GM21515 (cell line): ENCODE measurements at regions not wholly inside any gene's neighbourhood (a gene's known extent, or its start where the extent isn't known, plus 50 kb on each side); places are given as distances from the start of the nearest gene placed in this dataset.
A peak's percentile ranks its signal among the peaks of the same experiment; 100 is the strongest.

ENCODE experiments used
- ATAC-seq: cut with Tn5 transposase; IDR thresholded peaks from one replicate; pipeline ENCODE4 v1.9.1; 2021; ENCODE audit not compliant: unreplicated experiment

GRCh38 chr2:56099963-56100362 is 83.8 kb upstream of the CCDC85A start:
- no peak for ATAC-seq

GRCh38 chr2:56100791-56101312 is 82.9 kb upstream of the CCDC85A start:
- no peak for ATAC-seq

DNA sequence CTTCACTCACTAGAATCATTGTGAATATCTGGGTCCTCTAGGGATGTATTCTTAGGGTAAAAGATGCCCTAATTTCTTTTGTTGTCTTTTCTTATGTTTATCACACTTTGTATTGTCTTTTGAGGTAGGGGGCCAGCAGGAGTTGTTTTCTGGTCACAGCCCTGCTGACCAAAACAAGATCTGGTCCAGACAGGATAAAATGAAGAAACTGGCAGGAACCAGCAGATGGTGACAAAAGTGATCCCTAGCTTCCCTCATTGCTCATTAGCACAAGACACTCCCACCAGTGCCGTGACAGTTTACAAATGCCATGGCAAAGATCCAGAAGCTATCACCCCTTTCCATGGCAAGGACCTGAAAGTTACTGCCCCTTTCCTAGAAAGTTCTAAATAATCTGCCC is 81.7 kb upstream of the CCDC85A start:
- ATAC-seq: no peak

DNA sequence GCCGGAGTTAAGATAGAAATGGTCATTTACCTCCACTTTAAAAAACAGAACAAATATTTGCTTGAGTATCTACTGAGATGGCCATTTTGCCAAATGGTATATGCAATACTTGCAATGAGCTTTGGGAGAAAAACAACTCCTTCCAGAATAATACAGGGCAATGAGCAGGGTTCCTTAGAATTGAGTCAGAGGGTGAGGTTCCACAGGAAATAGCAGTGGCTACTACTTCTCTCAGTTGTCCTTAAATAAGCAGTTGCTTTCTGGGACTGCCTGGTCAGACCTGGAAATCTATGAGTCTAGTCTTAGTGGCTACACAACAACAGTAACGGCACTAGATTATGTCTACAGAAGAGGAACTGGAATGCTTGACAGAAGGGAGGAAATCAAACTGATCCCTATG is 80.9 kb upstream of the CCDC85A start:
- no peak for ATAC-seq

DNA sequence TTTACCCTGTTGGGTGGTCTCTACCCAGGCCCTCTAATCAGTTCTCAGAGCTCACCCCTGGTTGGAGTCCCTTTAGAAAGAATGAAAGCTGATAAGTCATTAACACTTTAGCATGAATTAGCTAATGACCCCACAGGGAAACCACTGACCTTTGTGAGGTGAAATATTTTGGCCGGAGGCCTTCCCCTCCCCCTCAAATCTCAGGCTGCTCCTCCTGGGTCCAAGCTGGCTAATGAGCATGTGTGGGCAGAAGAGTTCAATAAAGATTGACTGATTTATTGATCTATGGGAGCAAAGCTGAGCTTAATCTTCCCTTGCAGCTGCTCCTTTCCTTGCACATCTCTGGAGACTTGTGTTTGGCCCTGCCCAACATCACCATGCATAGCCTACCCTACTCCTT is 78.8 kb upstream of the CCDC85A start:
- no peak for ATAC-seq

- ATAC-seq: no peak
These were observed 76.1 kb upstream of the CCDC85A start for GRCh38 chr2:56107502-56108220.

DNA sequence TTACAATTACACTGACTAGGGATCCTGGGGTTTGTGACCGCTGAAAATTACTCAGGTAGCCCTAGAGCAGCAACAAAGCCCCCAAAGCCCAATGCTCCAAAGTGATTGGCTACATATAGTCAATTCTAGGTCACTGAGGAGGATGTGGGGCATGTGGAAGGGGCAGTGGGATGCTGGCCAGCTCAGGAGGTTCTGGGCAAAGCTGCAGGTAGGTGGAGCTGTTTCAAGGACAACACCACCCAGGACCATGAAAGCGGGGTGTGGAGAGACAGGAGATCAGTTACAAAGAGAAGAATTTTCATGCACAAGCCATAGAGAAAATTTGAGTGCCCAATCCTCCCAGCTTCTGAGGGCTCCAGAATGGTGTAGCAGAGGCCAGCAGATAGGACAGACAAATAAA is 75.0 kb upstream of the CCDC85A start:
- ATAC-seq: no peak

DNA sequence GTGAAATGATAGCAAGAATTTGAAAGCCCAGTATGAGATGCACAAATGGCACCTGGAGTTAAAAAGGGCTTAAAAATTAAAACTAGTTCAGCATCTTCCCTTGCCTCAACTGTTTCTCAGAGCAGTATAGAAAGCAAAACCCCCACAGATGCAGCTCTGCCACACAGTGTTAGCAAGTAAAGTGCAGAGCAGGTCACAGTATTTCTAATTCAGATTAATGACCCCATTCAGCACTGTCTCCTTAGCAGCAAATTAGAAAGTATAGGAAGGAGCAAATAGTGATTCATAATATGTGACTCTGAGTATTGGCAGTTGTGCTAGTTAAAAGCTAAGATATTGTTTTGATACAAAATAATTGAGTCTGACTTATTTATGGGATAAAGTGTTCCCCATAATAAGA is 73.8 kb upstream of the CCDC85A start:
- no peak for ATAC-seq

- ATAC-seq: no peak
These were observed 70.3 kb upstream of the CCDC85A start for GRCh38 chr2:56113382-56113975.

DNA sequence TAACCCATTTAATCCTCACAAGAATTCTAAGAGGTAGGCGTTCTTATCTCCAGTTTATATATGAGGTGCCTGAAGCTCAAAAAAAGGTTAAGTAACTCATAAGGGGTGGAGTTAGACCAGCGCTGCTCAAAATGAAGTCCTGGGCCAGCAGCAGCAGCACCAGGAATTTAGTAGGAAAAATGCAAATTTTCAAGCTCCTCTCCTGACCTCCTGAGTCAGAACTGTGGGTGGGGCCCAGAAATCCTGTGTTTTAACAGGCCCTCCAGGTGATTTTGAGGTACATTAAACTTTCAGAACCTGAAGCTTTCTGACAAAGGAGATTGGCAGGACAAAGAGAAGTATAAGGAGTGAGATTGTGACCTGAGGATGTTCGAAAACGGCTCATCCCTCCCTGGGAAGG is 66.0 kb upstream of the CCDC85A start:
- ATAC-seq: no peak

DNA sequence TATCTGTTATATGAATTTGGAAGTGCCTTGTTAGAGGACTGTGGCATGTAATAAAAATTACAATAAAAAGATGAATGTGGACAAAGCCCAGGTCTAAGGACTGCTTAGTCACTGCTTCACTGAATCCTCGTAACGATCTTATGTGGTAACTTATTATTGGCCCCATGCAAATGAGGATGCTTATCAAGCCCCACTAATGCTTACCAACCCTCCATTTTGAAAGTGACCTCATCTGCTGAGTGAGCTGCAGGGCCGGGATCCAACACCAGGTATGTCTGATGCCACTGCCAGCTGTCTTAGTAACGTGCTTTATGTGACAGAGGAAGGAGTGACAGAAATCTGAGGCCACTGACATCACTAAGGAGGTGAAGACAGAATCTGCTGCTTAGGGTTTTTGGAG is 65.3 kb upstream of the CCDC85A start:
- no peak for ATAC-seq

GRCh38 chr2:56121995-56122394 is 61.8 kb upstream of the CCDC85A start:
- no peak for ATAC-seq

DNA sequence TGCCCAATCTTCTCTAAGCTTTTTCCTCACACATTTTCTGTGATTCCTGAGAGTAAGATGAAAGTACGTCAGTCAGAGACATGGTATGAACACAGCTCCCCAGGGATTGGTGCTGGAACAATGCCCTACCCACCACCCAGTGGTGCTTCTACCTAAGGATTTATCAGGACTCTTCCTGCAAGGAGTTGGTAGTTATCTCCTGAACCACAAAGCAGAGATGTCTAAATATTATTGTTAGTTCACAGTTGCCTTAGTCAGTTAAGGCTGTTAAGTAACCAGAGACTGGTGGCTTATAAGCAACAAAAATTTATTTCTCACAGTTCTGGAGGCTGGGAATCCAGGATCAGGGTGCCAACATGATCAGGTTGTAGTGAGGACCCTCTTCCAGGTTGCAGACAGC is 60.3 kb upstream of the CCDC85A start:
- ATAC-seq: no peak

- no peak for ATAC-seq
These were observed 56.8 kb upstream of the CCDC85A start for GRCh38 chr2:56127010-56127409.

DNA sequence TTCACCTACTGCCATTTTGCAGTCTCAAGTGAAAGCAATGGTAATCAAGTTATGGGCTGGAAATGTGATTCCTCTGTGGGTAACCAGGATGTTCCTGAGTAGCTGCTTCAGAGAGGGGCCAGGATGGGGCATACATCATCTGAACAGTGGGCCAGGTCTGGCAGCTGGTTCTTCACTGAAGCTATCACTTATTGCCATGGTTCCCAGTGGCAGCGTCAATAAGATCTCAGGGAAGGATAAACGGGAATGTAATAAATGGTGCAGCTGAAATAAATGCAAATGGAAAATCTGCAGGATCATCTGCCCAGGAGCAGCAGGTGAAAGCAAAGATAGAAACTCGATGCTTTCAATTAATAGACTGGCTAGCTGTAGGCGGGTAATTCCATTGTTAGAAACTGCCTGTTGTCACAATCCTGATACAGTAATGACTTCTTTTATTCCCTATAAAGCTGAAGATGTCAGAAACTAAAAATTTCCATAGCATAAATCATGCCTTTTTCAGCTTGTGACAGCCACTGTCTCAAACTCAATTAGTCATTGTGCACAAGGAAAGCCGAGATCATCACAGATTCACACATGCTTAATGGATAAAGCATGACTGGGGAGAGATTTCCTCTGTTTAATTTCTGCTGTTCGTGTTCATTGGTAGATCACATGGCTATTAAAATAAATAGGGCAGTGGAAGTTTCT is 56.2 kb upstream of the CCDC85A start:
- no peak for ATAC-seq

- ATAC-seq: no peak
These were observed 55.6 kb upstream of the CCDC85A start for GRCh38 chr2:56128235-56128634.

GRCh38 chr2:56130463-56131070 is 53.2 kb upstream of the CCDC85A start:
- ATAC-seq: no peak

GRCh38 chr2:56132138-56132537 is 51.7 kb upstream of the CCDC85A start:
- ATAC-seq: peak; percentile 55

DNA sequence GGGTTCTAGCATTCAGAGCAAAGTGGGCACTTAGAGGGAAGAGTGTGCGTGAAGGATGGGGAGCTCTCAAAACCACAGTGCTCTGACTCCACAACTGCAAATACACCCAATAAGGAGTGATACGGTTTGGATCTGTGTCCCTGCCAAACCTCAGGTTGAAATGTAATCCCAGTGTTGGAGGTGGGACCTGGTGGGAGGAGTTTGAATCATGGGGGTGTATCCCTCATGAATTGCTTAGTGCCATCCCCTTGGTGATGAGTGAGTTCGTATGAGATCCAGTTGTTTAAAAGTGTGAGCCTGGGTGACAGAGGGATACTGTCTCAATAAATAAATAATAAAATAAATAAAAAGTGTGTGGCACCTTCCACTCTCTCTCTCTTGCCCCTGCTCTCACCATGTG is 50.3 kb upstream of the CCDC85A start:
- no peak for ATAC-seq

GRCh38 chr2:56133931-56134629 is 49.7 kb upstream of the CCDC85A start:
- no peak for ATAC-seq
